Left ventricle myocardium inferior (tissue), 1 donor: ENCODE measurements at regions not wholly inside any gene's neighbourhood (a gene's known extent, or its start where the extent isn't known, plus 50 kb on each side); places are given as distances from the start of the nearest gene placed in this dataset.

Source experiments
- DNase-seq: peaks from one replicate; pipeline ENCODE4 v3.0.0-alpha.2; 2020
- H3K27ac ChIP-seq: fragments of 200-600 bp; replicated peaks from 2 replicates; pipeline ENCODE4 v1.8.0; 2021
- H3K27me3 ChIP-seq: fragments of 200-600 bp; 2 replicates; pipeline ENCODE4 v1.8.0; 2021; ENCODE audit warnings: low read depth
- H3K36me3 ChIP-seq: fragments of 200-600 bp; 2 replicates; pipeline ENCODE4 v1.8.0; 2021
- H3K4me1 ChIP-seq: fragments of 200-600 bp; 2 replicates; pipeline ENCODE4 v1.8.0; 2021
- H3K4me3 ChIP-seq: fragments of 200-600 bp; 2 replicates; pipeline ENCODE4 v1.8.0; 2021; ENCODE audit warnings: mild to moderate bottlenecking, moderate library complexity
- H3K9me3 ChIP-seq: fragments of 200-600 bp; replicated peaks from 2 replicates; pipeline ENCODE4 v1.8.0; 2021
- CTCF ChIP-seq: fragments of 200-600 bp; IDR thresholded peaks from 2 replicates; pipeline ENCODE4 v1.8.0; 2021; ENCODE audit warnings: antibody characterized with exemption, mild to moderate bottlenecking, borderline replicate concordance
- intact Hi-C: fragments of 100-400 bp; cut with micrococcal nuclease; formaldehyde crosslinking; loops from one replicate; pipeline ENCODE4 v1.11.0; 2022
- donor health status: DM: no; HTN: yes; CAD: no; lungs with severe emphysema.

- intact Hi-C loops, result no loop called here
Measured at GRCh38 chr2:241985986-241986329, 116.4 kb downstream of the RTP5 start.

GRCh38 chr2:241986836-241987641 lies 117.5 kb downstream of the RTP5 start:
- intact Hi-C loops, result no loop called here

More at GRCh38 chr2:241985986-241986329, 116.4 kb downstream of the RTP5 start:
- no peak for TF ChIP-seq CTCF
- Histone ChIP-seq H3K9me3 (no peaks in the 10 kb centered on the region), H3K27ac (no peak overlapping the region), H3K27me3 (peaks cover 10% of the 10 kb centered on the region), H3K4me3 (no peak overlapping the region), H3K36me3 (no peaks in the 10 kb centered on the region), H3K4me1 (no peaks in the 10 kb centered on the region)
- no peak for DNase-seq

GRCh38 chr2:241987726-241988125 lies 118.2 kb downstream of the RTP5 start:
- no peaks in the 10 kb centered on the region for H3K36me3 ChIP-seq
- DNase-seq, result no peak
- no peaks in the 10 kb centered on the region for H3K9me3 ChIP-seq
- intact Hi-C loops, result no loop called here
- TF ChIP-seq CTCF, result no peak
- H3K27ac ChIP-seq, result no peak overlapping the region
- peaks cover 10% of the 10 kb centered on the region for H3K27me3 ChIP-seq
- no peaks in the 10 kb centered on the region for H3K4me1 ChIP-seq
- H3K4me3 ChIP-seq, result no peak overlapping the region

More at GRCh38 chr2:241986836-241987641, 117.5 kb downstream of the RTP5 start:
- H3K4me3 ChIP-seq, result no peak overlapping the region
- H3K9me3 ChIP-seq, result no peaks in the 10 kb centered on the region
- DNase-seq, result no peak
- H3K27ac ChIP-seq, result no peak overlapping the region
- no peaks in the 10 kb centered on the region for H3K36me3 ChIP-seq
- peaks cover 10% of the 10 kb centered on the region for H3K27me3 ChIP-seq
- H3K4me1 ChIP-seq, result no peaks in the 10 kb centered on the region
- TF ChIP-seq CTCF, result no peak

GRCh38 chr2:241988146-241988545 lies 118.6 kb downstream of the RTP5 start:
- TF ChIP-seq CTCF, result no peak
- no peaks in the 10 kb centered on the region for H3K4me1 ChIP-seq
- H3K4me3 ChIP-seq, result no peak overlapping the region
- H3K27ac ChIP-seq, result no peak overlapping the region
- DNase-seq, result no peak
- peaks cover 9% of the 10 kb centered on the region for H3K27me3 ChIP-seq
- no peaks in the 10 kb centered on the region for H3K9me3 ChIP-seq
- no peaks in the 10 kb centered on the region for H3K36me3 ChIP-seq
- intact Hi-C loops, result no loop called here

GRCh38 chr2:241989074-241989473 lies 119.5 kb downstream of the RTP5 start:
- TF ChIP-seq CTCF, result no peak
- no peaks in the 10 kb centered on the region for H3K9me3 ChIP-seq
- H3K27me3 ChIP-seq, result no peaks in the 10 kb centered on the region
- H3K4me3 ChIP-seq, result no peak overlapping the region
- no peaks in the 10 kb centered on the region for H3K4me1 ChIP-seq
- intact Hi-C loops, result no loop called here
- H3K36me3 ChIP-seq, result no peaks in the 10 kb centered on the region
- DNase-seq, result no peak
- H3K27ac ChIP-seq, result no peak overlapping the region
